ENCODE measurements at regions not wholly inside any gene's neighbourhood (a gene's known extent, or its start where the extent isn't known, plus 50 kb on each side); places are given as distances from the start of the nearest gene placed in this dataset.

DNA sequence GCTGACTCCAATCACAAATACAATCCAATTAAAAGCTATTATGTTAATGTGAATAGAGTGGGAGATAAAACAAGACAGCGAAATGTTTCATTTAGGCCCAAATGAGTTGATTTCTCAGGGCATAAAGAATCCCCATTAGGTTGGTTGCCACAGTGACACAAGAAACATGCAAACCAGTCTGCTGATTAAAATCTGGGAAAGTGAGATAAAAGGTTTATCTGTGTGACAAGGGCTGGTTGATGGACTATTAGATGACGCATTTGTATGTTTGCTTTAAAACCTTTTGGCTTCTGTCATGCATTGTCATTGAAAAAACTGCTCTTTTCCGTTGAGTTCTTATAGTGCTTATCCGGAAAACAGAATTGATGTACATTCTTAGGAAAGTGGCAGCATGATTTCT lies 658.2 kb downstream of the GATA3 start (continued):
- TF ChIP-seq, protein P1, sequence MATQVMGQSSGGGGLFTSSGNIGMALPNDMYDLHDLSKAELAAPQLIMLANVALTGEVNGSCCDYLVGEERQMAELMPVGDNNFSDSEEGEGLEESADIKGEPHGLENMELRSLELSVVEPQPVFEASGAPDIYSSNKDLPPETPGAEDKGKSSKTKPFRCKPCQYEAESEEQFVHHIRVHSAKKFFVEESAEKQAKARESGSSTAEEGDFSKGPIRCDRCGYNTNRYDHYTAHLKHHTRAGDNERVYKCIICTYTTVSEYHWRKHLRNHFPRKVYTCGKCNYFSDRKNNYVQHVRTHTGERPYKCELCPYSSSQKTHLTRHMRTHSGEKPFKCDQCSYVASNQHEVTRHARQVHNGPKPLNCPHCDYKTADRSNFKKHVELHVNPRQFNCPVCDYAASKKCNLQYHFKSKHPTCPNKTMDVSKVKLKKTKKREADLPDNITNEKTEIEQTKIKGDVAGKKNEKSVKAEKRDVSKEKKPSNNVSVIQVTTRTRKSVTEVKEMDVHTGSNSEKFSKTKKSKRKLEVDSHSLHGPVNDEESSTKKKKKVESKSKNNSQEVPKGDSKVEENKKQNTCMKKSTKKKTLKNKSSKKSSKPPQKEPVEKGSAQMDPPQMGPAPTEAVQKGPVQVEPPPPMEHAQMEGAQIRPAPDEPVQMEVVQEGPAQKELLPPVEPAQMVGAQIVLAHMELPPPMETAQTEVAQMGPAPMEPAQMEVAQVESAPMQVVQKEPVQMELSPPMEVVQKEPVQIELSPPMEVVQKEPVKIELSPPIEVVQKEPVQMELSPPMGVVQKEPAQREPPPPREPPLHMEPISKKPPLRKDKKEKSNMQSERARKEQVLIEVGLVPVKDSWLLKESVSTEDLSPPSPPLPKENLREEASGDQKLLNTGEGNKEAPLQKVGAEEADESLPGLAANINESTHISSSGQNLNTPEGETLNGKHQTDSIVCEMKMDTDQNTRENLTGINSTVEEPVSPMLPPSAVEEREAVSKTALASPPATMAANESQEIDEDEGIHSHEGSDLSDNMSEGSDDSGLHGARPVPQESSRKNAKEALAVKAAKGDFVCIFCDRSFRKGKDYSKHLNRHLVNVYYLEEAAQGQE (IDR thresholded peaks at IDR 0.05): no peak
- TF ChIP-seq HNF4A (conservative IDR thresholded peaks at IDR 0.05) (no peak), HNF4G (IDR thresholded peaks at IDR 0.05) (no peak)
- TF ChIP-seq, protein P2, sequence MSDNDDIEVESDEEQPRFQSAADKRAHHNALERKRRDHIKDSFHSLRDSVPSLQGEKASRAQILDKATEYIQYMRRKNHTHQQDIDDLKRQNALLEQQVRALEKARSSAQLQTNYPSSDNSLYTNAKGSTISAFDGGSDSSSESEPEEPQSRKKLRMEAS (IDR thresholded peaks at IDR 0.05): no peak

DNA sequence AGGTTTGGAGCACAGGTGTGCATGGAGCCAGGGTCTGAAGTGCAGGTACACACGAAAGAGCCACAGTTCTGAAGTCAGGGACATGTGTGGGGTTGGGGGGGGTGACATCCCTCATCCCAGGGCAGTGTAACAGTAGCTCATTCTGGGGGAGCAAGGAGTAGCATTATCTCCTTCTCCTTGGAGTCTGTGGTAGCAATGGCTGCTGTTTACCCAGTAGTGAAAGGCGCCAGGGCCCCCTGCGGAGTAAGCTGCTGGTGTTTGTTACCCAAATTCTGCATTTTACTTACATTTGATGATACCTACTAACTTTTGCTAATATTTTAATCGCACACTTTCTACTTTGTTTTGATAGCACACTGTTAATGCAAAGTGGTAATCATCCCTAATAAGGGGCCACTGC lies 665.5 kb downstream of the GATA3 start:
- H3K9me3 ChIP-seq (ENCODE audit: control insufficient read depth in 4 of 4, low read length in 3 of 4): no peaks in the 10 kb centered on the region
- H3K27ac ChIP-seq (ENCODE audit: low read depth in 1 of 2, low read length in 2 of 2): no peak overlapping the region
- no peaks in the 10 kb centered on the region for H3K36me3 ChIP-seq (ENCODE audit: control insufficient read depth in 4 of 4, insufficient read depth in 3 of 4, low read depth in 1 of 4, low read length in 3 of 4)
- WGBS: 76% methylated on average over 4 of the region's 4 CpGs
- H3K4me1 ChIP-seq (ENCODE audit: control insufficient read depth in 4 of 4, insufficient read depth in 4 of 4, low read length in 3 of 4): no peaks in the 10 kb centered on the region
- no peak for DNase-seq (ENCODE audit: low spot score)
- no peak for TF ChIP-seq SP1 (IDR thresholded peaks at IDR 0.05)
- TF ChIP-seq NR2F2 (IDR thresholded peaks at IDR 0.05): no peak
- TF ChIP-seq HNF4G (IDR thresholded peaks at IDR 0.05): no peak
- TF ChIP-seq GABPA (IDR thresholded peaks at IDR 0.05 in 1 of 2, conservative IDR thresholded peaks at IDR 0.05 in 1 of 2): no peak
- no peak for TF ChIP-seq YY1 (IDR thresholded peaks at IDR 0.05)
- no peak for TF ChIP-seq RXRA (IDR thresholded peaks at IDR 0.05)
- no peak for TF ChIP-seq TAF1 (conservative IDR thresholded peaks at IDR 0.05)
- TF ChIP-seq, protein P3, sequence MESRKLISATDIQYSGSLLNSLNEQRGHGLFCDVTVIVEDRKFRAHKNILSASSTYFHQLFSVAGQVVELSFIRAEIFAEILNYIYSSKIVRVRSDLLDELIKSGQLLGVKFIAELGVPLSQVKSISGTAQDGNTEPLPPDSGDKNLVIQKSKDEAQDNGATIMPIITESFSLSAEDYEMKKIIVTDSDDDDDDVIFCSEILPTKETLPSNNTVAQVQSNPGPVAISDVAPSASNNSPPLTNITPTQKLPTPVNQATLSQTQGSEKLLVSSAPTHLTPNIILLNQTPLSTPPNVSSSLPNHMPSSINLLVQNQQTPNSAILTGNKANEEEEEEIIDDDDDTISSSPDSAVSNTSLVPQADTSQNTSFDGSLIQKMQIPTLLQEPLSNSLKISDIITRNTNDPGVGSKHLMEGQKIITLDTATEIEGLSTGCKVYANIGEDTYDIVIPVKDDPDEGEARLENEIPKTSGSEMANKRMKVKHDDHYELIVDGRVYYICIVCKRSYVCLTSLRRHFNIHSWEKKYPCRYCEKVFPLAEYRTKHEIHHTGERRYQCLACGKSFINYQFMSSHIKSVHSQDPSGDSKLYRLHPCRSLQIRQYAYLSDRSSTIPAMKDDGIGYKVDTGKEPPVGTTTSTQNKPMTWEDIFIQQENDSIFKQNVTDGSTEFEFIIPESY (IDR thresholded peaks at IDR 0.05): no peak
- TF ChIP-seq, protein P4, sequence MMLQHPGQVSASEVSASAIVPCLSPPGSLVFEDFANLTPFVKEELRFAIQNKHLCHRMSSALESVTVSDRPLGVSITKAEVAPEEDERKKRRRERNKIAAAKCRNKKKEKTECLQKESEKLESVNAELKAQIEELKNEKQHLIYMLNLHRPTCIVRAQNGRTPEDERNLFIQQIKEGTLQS (IDR thresholded peaks at IDR 0.05): no peak
- TF ChIP-seq, protein P2 (IDR thresholded peaks at IDR 0.05): no peak
- no peak for TF ChIP-seq FOXA1 (IDR thresholded peaks at IDR 0.05)
- no peak for TF ChIP-seq EGR1 (IDR thresholded peaks at IDR 0.05; ENCODE audit: low read depth in 2 of 2)
- TF ChIP-seq RAD21 (IDR thresholded peaks at IDR 0.05): no peak
- TF ChIP-seq, protein P5, sequence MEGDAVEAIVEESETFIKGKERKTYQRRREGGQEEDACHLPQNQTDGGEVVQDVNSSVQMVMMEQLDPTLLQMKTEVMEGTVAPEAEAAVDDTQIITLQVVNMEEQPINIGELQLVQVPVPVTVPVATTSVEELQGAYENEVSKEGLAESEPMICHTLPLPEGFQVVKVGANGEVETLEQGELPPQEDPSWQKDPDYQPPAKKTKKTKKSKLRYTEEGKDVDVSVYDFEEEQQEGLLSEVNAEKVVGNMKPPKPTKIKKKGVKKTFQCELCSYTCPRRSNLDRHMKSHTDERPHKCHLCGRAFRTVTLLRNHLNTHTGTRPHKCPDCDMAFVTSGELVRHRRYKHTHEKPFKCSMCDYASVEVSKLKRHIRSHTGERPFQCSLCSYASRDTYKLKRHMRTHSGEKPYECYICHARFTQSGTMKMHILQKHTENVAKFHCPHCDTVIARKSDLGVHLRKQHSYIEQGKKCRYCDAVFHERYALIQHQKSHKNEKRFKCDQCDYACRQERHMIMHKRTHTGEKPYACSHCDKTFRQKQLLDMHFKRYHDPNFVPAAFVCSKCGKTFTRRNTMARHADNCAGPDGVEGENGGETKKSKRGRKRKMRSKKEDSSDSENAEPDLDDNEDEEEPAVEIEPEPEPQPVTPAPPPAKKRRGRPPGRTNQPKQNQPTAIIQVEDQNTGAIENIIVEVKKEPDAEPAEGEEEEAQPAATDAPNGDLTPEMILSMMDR (IDR thresholded peaks at IDR 0.05; ENCODE audit: low read depth, low read length, missing input control): no peak
- TF ChIP-seq HNF4A (conservative IDR thresholded peaks at IDR 0.05): no peak
- H3K4me3 ChIP-seq (ENCODE audit: low read depth in 1 of 3, low read length in 3 of 3): no peak overlapping the region
- no peak overlapping the region for H3K9ac ChIP-seq (ENCODE audit: low read depth in 1 of 2, low read length in 2 of 2)
- H3K27me3 ChIP-seq (ENCODE audit: control insufficient read depth in 4 of 4, insufficient read depth in 4 of 4, low read length in 3 of 4): peaks cover 0 to 4% (median 0%) of the 10 kb centered on the region in 4 donors
